ENCODE measurements at regions not wholly inside any gene's neighbourhood (a gene's known extent, or its start where the extent isn't known, plus 50 kb on each side); places are given as distances from the start of the nearest gene placed in this dataset.

DNA sequence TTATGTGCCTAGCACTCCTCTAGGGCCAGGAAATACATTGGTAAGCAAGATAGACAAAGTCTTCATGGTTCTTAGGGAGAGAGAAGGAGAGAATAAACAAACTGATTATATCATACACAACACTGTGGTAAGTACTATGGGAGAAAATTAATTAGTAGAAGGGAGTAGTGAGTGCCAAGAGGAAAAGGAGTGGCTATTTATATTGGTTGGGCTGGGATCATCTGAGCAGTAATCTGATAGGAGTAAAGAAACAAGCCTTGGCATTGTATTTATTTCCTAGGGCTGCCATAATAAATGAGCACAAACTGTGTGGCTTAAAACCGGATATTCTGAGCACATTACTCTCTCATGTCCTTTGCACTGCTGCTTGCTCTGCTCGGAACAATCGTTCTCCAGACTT is 158.1 kb upstream of the PHF14 start:
- no peak for DNase-seq

DNA sequence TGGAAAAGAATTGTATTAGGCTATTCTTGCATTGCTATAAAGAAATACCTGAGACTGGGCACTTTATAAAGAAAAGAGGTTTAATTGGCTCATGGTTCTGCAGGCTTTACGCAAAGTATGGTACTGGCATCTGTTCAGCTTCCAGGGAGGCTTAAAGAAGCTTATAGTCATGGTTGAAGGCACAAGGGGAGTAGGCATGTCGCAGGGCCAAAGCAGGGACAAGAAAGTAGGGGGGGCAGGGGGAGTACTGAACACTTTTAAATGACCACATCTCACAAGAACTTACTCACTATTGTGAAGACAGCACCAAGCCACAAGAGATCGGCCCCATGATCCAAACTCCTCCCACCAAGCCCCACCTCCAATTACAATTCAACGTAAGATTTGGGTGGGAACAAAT is 152.5 kb upstream of the PHF14 start:
- no peak for DNase-seq

DNA sequence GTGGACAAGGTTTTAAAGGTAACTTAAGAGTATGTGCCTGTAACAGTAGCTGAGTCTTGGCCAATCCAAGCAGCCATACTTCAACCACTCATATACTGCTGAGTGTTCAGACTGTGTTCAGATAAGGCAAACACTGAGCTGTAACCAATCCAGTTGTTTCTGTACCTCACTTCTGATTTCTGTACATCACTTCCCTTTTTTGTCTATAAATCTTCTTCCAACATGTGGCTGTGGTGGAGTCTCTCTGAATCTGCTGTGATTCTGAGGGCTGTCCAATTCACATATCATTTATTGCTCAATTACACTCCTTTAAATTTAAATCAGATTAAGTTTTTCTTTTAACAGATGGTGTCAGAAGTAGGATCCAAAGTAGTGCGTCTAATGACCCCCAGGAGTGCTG is 149.5 kb upstream of the PHF14 start:
- no peak for DNase-seq

DNA sequence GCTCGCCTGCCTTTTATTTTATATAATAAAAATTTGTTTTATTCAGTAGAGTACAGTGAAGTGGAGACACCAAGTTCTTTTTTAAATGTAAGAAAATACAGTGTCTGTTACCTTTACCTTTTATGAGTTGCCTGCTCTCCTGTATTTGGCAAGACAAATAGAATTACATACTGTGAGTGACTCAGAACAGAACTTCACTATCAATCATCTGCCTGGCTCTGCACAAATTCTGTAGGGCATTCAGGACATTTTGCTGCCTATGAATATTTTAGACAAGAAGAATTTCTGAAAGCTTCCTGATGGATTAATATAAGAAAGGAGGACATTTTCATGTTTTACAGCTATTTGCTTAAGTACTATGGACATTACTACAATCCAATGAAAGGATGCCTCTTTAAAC is 135.4 kb upstream of the PHF14 start:
- no peak for DNase-seq

DNA sequence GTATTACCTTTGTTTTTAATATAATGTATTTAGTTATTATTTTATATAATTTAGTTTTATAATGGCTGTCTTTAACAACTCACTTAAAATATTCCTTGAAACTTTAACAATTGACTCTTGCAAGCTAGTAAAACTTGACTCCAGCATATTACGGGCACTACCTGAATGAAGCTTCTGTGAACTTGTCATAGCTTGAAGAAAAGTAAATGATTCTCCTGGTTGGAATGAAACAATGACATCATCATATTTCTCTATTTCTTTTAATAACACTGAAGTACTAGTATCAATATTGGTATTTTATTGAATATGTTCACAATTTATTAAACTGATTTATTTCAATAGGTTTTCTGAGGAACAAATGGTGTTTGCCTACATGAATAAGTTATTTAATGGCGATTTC is 128.4 kb upstream of the PHF14 start:
- no peak for DNase-seq

DNA sequence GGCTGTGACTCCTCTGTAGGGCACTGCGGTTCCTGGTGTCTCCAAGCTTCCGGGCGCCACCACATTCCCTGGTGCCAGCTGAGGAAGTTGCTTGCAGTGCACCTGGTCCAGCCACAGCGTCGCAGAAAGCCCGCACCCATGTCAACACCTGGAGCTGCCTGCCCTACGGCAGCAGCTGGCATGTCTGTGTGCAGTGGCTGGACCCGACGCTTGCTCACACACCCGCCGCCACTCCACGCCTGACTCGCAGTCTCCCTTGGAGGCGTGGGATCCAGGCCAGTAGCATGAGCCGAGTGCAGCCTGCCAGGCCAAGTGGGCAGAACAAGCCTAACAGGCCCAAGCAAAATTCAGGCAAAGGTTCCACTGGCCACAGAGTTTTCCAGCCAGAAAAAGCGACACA is 118.1 kb upstream of the PHF14 start:
- no peak for DNase-seq

DNA sequence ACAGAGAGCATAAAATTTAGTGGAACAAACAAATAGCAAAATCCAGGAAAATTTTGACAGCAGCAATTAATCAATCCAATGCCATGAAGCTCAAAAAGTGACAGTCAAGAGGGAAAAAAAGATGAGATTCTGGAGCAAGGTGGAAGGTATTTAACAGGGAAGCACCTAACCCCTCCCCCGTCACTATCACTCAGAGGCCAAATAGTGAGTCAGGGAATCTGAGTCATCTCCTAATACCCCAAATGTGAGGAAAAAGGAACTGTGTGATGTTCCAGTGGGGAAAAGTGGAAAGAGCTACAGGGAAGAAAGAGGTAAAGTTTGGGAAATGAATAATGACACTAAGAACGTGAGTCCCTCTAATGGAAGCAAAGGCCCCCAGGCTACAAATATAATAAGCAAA is 113.2 kb upstream of the PHF14 start:
- DNase-seq, result no peak

DNA sequence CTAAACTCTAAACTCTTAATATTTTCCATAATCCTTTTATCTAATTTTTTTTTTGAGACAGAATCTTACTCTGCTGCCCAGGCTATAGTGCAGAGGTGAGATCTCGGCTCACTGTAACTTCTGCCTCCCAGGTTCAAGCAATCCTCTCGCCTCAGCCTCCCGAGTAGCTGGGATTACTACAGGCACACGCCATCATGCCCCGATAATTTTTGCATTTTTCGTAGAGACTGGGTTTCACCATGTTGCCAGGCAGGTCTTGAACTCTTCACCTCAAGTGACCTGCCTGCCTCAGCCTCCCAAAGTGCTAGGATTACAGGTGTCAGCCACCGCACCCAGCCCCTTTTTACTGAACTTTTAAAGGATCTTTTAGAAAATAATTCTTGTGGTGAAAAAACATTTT is 110.2 kb upstream of the PHF14 start:
- DNase-seq, result no peak

DNA sequence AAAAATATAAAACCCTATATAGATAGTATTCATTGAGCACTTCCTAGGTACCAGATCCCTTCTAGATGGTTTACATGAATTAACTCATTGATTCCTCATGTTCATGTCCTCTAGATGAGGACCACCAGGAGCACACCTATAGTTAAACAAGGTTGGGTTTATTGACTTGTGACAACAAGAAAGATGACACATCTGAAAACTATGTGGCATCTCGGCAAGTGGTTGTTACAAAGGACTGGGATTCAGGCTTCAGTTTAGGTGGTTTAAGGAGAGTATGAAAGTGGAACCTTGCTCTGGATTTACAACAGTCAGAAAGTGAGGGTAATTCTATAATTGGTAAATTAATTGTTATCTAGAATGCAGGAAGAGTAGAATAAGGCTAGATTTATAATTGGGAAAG is 99.0 kb upstream of the PHF14 start:
- no peak for DNase-seq

DNA sequence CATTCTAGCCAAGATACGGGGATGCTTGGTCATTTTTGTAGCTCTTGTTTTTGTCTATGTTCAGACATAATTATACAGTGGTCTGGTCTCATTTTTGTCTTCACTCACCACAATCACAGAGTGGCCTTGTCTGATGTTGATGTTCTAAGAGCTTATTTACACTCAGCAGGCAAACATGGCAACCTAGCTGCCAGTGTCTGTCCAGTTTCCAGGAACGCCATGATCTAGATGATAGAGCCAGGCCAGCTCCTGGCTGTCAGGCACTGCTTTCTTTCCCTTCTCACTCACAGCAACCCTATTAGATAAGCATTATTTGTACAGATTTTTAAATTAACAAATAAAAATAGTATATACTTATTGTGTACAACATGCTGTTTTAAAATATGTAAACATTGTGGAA is 98.6 kb upstream of the PHF14 start:
- no peak for DNase-seq

DNA sequence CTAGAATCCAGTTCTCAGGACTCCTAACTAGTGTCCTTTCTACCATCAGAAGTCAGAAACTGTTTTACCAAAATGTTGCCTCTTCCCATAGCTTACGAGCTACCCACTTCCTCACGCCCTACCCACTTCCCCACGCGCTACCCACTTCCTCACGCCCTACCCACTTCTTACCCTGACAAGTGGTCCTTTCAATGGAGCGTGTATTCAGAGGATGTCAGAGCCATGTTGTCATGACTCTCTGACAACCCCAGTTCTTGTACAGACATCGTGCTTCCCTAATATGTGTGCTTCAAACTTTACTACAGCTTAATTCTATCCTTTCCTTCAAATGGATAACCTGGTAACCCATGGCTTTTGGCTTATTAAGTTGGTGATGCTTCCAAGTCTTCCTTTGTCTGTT is 84.8 kb upstream of the PHF14 start:
- no peak for DNase-seq

DNA sequence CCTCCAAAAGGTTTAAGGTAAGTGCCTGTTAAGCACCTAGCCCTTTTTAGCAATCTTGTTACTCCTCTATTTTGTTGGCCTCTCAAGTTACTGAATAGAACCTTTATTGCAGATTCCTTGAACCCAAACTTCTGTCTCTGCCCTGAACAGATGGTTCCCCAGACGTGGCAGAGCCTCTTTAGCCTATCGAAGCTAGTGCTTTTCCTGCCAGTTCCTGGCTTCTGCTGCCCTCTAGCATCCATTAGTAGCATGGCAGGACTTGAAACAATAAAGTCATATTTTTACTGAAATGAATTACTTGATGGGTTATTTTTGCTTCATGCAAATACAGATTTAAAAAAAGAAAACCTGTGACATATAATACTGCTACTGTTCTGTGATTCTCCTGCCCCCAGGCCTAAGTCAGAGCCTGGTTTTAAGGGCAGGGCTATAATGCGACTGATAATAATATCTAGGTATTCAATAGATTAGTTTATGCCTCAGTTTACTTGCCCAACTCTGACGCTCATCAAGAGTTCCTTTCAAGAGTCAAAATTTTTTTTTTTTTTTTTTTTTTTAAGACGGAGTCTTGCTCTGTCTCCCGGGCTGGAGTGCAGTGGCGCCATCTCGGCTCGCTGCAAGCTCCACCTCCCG is 84.3 kb upstream of the PHF14 start:
- DNase-seq, result peak; percentile 43

DNA sequence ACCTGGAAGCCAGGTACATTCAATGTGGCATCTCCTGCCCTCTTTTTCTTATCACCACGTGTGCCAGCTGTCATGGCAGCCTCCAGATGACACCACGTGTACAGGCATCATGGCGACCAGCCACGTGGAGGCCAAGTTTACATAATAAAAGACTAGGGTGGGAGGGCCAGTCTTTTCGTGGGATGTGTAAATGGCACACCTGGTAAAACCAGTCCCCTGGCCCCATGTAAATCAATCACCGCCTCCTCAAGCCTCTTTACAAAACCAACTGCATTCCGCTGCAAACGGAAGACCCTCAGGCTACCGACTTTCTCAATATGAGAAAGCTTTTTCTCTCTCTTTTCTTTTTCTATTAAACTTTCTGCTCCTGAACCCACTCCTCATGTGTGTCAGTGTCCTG is 65.1 kb upstream of the PHF14 start:
- DNase-seq, result no peak

DNA sequence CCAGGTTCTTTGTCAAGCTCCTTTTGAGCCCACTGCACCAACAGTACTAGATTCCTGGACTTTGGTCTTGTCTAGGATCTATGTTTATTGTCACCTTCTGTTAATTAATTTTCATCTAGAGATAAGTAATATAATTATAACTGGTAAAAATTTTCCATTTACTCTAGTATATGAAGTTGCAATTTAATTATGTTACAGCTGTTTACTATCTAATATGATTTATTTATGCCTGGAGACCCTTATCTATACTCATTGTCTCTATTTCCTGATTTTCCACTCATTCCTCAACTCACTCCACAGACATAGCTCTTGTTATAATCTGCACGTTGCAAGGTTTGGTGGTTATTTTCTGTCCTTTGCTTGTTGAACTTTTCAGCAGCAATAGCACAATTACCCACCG is 63.2 kb upstream of the PHF14 start:
- no peak for DNase-seq

DNA sequence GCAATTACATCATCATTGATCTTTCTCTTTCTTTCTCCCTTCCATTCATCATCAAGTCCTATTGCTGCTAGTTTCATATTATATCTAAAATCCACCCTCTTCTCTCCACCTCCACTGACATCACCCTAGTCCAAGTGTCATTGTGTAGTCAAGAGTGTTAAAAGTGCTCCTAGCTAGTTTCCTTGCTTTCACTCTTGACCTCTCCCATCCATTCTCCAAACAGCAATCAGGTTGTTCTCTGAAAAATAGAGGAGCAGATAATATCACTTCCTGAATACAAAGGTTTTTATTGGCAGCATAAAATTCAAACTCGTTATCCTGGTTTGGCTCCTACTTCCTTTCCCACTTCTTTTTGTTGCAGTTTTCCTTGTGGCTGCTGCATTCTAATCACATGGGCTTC is 61.6 kb upstream of the PHF14 start:
- no peak for DNase-seq

DNA sequence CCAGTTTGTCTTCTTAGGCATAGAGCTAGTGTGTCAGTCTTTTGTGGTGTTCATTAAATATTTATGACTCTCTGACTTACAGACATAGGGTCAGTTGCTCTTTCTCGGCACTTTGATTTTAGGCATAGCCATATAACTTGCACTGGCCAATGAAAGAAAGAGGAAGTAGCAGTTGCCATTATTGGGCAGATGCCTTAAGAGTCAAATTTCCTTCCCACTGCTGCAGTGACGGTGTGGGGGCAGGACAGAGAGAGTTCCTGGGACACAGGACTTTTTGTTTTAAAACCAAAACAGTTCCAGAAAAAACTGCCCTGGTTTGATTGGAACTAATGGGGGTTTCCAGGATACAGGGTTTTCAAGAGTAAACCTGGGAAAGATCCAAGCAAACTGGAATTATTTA is 60.2 kb upstream of the PHF14 start:
- DNase-seq, result no peak

DNA sequence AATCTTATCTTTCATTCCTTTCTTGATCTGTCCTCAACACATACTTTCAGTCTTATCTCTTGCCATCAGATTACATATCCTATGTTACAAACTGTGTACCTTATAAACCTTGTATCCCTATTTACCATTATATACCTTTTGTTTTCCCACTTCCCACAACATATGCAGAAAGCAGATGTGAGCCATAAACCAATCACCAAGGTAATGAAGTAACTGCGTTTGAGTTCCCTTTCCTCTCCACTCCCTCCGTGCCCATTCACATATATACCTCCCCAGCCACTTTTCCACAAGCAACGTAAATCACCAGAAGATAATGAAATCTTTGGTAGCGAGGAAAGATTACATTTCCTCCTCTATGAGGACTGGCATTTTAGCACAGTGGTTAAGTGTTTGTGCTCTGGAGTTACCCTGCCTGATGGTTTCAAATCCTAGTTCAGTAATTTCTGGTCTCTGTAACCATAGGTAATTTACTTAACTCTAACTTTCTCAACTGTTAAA is 55.5 kb upstream of the PHF14 start:
- DNase-seq, result no peak

DNA sequence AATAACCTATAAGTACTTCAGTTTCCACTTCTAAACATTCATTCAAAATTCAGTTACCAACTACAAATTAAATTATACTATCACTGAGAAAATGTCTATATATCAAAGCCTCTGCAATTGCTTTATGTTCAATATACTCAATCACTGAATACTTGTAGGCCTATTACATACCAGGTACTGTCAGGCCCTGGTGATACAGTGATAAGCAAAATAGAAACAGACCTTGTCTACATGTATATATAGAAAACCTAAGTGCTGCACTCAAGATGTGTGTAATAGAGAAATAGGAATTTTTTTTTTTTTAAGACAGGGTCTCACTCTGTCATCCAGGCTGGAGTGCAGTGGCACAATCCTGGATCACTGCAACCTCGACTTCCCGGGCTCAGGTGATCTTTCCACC is 53.7 kb upstream of the PHF14 start:
- DNase-seq, result no peak

Measured in stimulated activated CD4-positive, alpha-beta T cell treated with anti-CD3 and anti-CD28 coated beads, Interleukin-4, amount 100 ng/mL, for 24 hours (primary cell).